Peyer's patch (tissue), 4 donors: ENCODE measurements at regions not wholly inside any gene's neighbourhood (a gene's known extent, or its start where the extent isn't known, plus 50 kb on each side); places are given as distances from the start of the nearest gene placed in this dataset.

Source experiments
- POLR2A ChIP-seq, 2 donors: fragments of 450-650 bp; IDR thresholded peaks; one replicate each; pipeline ENCODE4 v1.5.1; 2017; ENCODE audit warnings: antibody characterized with exemption in 2 of 2, mild to moderate bottlenecking in 2 of 2, moderate library complexity in 2 of 2
- TF ChIP-seq, protein P1 (sequence below), 6 experiments: fragments of 450-650 bp in 4 of 6; fragments of 200-600 bp in 2 of 6; sonication (generic) in 1 of 6; IDR thresholded peaks; one replicate each; pipeline ENCODE4 v1.5.1; 2017 to 2019; ENCODE audit warnings: antibody characterized with exemption in 6 of 6, mild to moderate bottlenecking in 3 of 6, moderate library complexity in 1 of 6

DNA sequence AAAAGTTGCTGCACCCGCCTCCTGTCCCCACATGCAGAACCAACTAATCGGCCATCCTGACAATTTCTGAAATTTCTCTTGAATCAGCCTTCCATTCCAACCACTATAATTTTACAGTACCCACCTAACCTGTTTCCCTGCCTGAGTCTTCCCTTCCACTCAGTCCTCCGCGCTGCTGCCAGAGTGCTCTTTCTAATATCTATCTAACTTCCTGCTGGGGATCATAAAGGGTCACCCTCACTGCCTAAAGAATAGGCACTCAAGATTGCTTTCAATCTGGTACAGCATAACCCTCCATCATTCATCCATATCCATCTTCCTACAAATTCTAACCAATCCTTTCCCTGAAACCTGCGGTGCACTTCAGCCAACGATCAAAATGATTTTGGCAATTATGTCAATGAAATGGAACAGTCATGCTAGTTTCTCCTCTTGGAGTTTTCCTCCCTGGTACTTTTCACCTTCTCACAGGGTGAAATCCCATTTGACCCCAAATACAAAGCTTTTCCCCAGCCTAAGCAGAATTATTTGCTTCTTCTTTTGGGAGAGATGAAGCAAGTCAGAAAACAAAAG, 117.5 kb upstream of the BEND6 start:
- TF ChIP-seq, protein P1, sequence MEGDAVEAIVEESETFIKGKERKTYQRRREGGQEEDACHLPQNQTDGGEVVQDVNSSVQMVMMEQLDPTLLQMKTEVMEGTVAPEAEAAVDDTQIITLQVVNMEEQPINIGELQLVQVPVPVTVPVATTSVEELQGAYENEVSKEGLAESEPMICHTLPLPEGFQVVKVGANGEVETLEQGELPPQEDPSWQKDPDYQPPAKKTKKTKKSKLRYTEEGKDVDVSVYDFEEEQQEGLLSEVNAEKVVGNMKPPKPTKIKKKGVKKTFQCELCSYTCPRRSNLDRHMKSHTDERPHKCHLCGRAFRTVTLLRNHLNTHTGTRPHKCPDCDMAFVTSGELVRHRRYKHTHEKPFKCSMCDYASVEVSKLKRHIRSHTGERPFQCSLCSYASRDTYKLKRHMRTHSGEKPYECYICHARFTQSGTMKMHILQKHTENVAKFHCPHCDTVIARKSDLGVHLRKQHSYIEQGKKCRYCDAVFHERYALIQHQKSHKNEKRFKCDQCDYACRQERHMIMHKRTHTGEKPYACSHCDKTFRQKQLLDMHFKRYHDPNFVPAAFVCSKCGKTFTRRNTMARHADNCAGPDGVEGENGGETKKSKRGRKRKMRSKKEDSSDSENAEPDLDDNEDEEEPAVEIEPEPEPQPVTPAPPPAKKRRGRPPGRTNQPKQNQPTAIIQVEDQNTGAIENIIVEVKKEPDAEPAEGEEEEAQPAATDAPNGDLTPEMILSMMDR (IDR thresholded peaks at IDR 0.05) = no peak
- no peak for TF ChIP-seq POLR2A (IDR thresholded peaks at IDR 0.05)
